HCT116 (cell line): ENCODE measurements at regions not wholly inside any gene's neighbourhood (a gene's known extent, or its start where the extent isn't known, plus 50 kb on each side); places are given as distances from the start of the nearest gene placed in this dataset.
A peak's percentile ranks its signal among the peaks of the same experiment; 100 is the strongest.

Source experiments
- ATAC-seq: fragments of 200-7000 bp; cut with Tn5 transposase; 2 replicates; pipeline ENCODE4 v1.9.1; 2020; ENCODE audit warnings: mild to moderate bottlenecking, moderate library complexity
- BruUV-seq: library from RNA; stranded (reverse); fragments of 400-500 nt; replicated peaks from 2 replicates; lab custom pipeline; 2021; lab: Mats Ljungman, UMichigan
- CTCF ChIA-PET: fragments of 300-600 bp; sonication (Branson Sonifier 250); formaldehyde crosslinking; loops from one replicate; lab custom pipeline; 2021; ENCODE audit warnings: antibody characterized with exemption; lab: Charles Lee
- POLR2A ChIA-PET: fragments of 300-600, 350-600 bp; sonication (Branson Sonifier 250); formaldehyde crosslinking; loops from one replicate; lab custom pipeline; 2021; ENCODE audit warnings: antibody characterized with exemption; lab: Charles Lee
- RAD21 ChIA-PET, 2 experiments: fragments of 300-600 bp; sonication (Branson Sonifier 250); formaldehyde crosslinking; loops; one replicate each; lab custom pipeline; 2023; ENCODE audit warnings: low total read pairs in 2 of 2; ENCODE audit not compliant: uncharacterized antibody in 2 of 2, unreplicated experiment in 2 of 2, low non-redundant PET in 1 of 2; lab: Charles Lee
- DNase-seq: peaks from one replicate; pipeline ENCODE4 v3.0.0-alpha.2; 2010; ENCODE audit warnings: low read depth, low spot score
- H2AFZ ChIP-seq: fragments of 200-600 bp; shearing (Covaris generic), sonication (generic); 2 replicates; pipeline ENCODE4 v1.6.1; 2017; ENCODE audit warnings: low read depth, mixed run types, mixed read lengths, antibody characterized with exemption, low read length; ENCODE audit not compliant: poor library complexity, severe bottlenecking
- H3K27ac ChIP-seq: 2 replicates; pipeline ENCODE4 v1.5.1; 2012; ENCODE audit warnings: low read depth, low read length
- H3K27me3 ChIP-seq: fragments of 200-600 bp; sonication (generic); 2 replicates; pipeline ENCODE4 v1.6.1; 2016; ENCODE audit warnings: mixed run types, low read length, mixed read lengths; ENCODE audit not compliant: insufficient read depth
- H3K36me3 ChIP-seq, 2 experiments: fragments of 200-500 bp in 1 of 2; fragments of 200-600 bp in 1 of 2; sonication (Bioruptor generic) in 1 of 2; sonication (generic) in 1 of 2; 2 replicates each; pipeline versions ENCODE4 v1.5.1 to v1.6.1; 2014 to 2016; ENCODE audit warnings: low read length in 2 of 2, inconsistent platforms in 1 of 2, mixed read lengths in 1 of 2, mixed run types in 1 of 2; ENCODE audit not compliant: insufficient read depth in 2 of 2, control insufficient read depth in 1 of 2
- H3K4me1 ChIP-seq, 2 experiments: fragments of 200-600 bp in 1 of 2; sonication (generic) in 1 of 2; 2 replicates each; pipeline versions ENCODE4 v1.5.1 to v1.6.1; 2012 to 2017; ENCODE audit warnings: low read length in 2 of 2, inconsistent platforms in 1 of 2, mild to moderate bottlenecking in 1 of 2, mixed read lengths in 1 of 2, mixed run types in 1 of 2, moderate library complexity in 1 of 2; ENCODE audit not compliant: insufficient read depth in 2 of 2, control insufficient read depth in 1 of 2
- H3K4me2 ChIP-seq: fragments of 200-600 bp; sonication (generic); 2 replicates; pipeline ENCODE4 v1.6.1; 2017; ENCODE audit warnings: mixed run types, low read length, mixed read lengths
- H3K4me3 ChIP-seq, 2 experiments: fragments of 200-600 bp in 1 of 2; sonication (generic) in 1 of 2; replicated peaks in 1 of 2; 2 replicates each; pipeline ENCODE4 v1.5.1; 2011 to 2016; ENCODE audit warnings: low read length in 2 of 2, control low read depth in 1 of 2, low read depth in 1 of 2, mild to moderate bottlenecking in 1 of 2, mixed read lengths in 1 of 2, mixed run types in 1 of 2
- H3K79me2 ChIP-seq: fragments of 200-600 bp; sonication (generic); 2 replicates; pipeline ENCODE4 v1.6.1; 2017; ENCODE audit warnings: mild to moderate bottlenecking, mixed run types, low read length, moderate library complexity, mixed read lengths; ENCODE audit not compliant: insufficient read depth
- H3K9ac ChIP-seq: fragments of 200-600 bp; sonication (generic); 2 replicates; pipeline ENCODE4 v1.6.1; 2016; ENCODE audit warnings: low read length, mixed read lengths
- H3K9me2 ChIP-seq: fragments of 200-600 bp; sonication (generic), shearing (Covaris generic); 2 replicates; pipeline ENCODE4 v1.6.1; 2017; ENCODE audit warnings: mixed run types, mild to moderate bottlenecking, moderate library complexity; ENCODE audit not compliant: insufficient read depth
- H3K9me3 ChIP-seq, 2 experiments: fragments of 200-500 bp in 1 of 2; fragments of 200-600 bp in 1 of 2; sonication (Bioruptor generic) in 1 of 2; sonication (generic) in 1 of 2; 2 replicates each; pipeline ENCODE4 v1.6.1; 2014 to 2017; ENCODE audit warnings: low read length in 2 of 2, mixed read lengths in 2 of 2, inconsistent platforms in 1 of 2, low read depth in 1 of 2, mild to moderate bottlenecking in 1 of 2, mixed run types in 1 of 2, moderate library complexity in 1 of 2; ENCODE audit not compliant: control insufficient read depth in 1 of 2, insufficient read depth in 1 of 2
- H4K20me1 ChIP-seq: fragments of 200-600 bp; sonication (generic), shearing (Covaris generic); 2 replicates; pipeline ENCODE4 v1.6.1; 2017; ENCODE audit warnings: mixed run types, mild to moderate bottlenecking, moderate library complexity; ENCODE audit not compliant: insufficient read depth
- ATF3 ChIP-seq: IDR thresholded peaks from 2 replicates; pipeline ENCODE4 v1.6.1; 2012
- CTCF ChIP-seq, 3 experiments: fragments of 200-600 bp in 1 of 3; sonication (generic) in 1 of 3; IDR thresholded peaks in 2 of 3; conservative IDR thresholded peaks in 1 of 3; 2 replicates each; pipeline ENCODE4 v1.5.1; 2012 to 2017; ENCODE audit warnings: low read depth in 2 of 3, low read length in 2 of 3, antibody characterized with exemption in 1 of 3, borderline replicate concordance in 1 of 3, control low read depth in 1 of 3, mild to moderate bottlenecking in 1 of 3, mixed read lengths in 1 of 3, mixed run types in 1 of 3, moderate library complexity in 1 of 3; ENCODE audit not compliant: insufficient read depth in 1 of 3
- ELF1 ChIP-seq: IDR thresholded peaks from 2 replicates; pipeline ENCODE4 v1.6.1; 2012; ENCODE audit warnings: low read depth, borderline replicate concordance
- FOSL1 ChIP-seq: IDR thresholded peaks from 2 replicates; pipeline ENCODE4 v1.6.1; 2012; ENCODE audit warnings: low read depth
- MAX ChIP-seq: IDR thresholded peaks from 2 replicates; pipeline ENCODE4 v1.6.1; 2012
- POLR2A ChIP-seq: IDR thresholded peaks from 2 replicates; pipeline ENCODE4 v1.7.0; 2011; ENCODE audit warnings: borderline replicate concordance; ENCODE audit not compliant: insufficient read depth, insufficient read length; ENCODE audit errors: extremely low read depth
- RAD21 ChIP-seq: IDR thresholded peaks from 2 replicates; pipeline ENCODE4 v1.6.1; 2012; ENCODE audit warnings: low read depth, mild to moderate bottlenecking
- SIN3A ChIP-seq: IDR thresholded peaks from 2 replicates; pipeline ENCODE4 v1.6.1; 2012; ENCODE audit warnings: low read depth
- intact Hi-C: fragments of 100-400 bp; cut with micrococcal nuclease; formaldehyde crosslinking; loops from 2 replicates; pipeline ENCODE4 v1.10.0; 2022

- intact Hi-C loops = no loop called here
- Histone ChIP-seq H3K79me2 (no peaks in the 10 kb centered on the region), H3K4me1 (no peaks in the 10 kb centered on the region), H3K9me3 (no peaks in the 10 kb centered on the region), H3K4me2 (no peak overlapping the region), H4K20me1 (no peaks in the 10 kb centered on the region), H3K9ac (no peak overlapping the region), H3K36me3 (no peaks in the 10 kb centered on the region)
- BruUV-seq = no TSS peak
- RAD21 ChIA-PET = interaction anchor here in 1 of 2 experiments (1.0 kb wide), 1 partner anchor 84 kb away, joined by 3 read pairs; no protein-coding TSS in a partner anchor
- TF ChIP-seq RAD21 (peak; percentile 44), CTCF (IDR thresholded peaks at IDR 0.05 in 2 of 3, conservative IDR thresholded peaks at IDR 0.05 in 1 of 3; ENCODE audit: borderline replicate concordance in 1 of 3, insufficient read depth in 1 of 3, low read depth in 2 of 3, low read length in 2 of 3) (peak in 2 of 3 experiments; percentile 3 to 14; a peak in 1 of 6 replicates), SIN3A (no peak), MAX (no peak), ATF3 (no peak)
- TF ChIP-seq, all 23 proteins: peak for 2
- Histone ChIP-seq H2AFZ (no peak overlapping the region), H3K9me2 (no peaks in the 10 kb centered on the region), H3K27ac (no peak overlapping the region), H3K4me3 (no peak overlapping the region), H3K27me3 (no peaks in the 10 kb centered on the region)
- DNase-seq (no peak), ATAC-seq (no peak)
- ChIA-PET POLR2A (no interaction called here), CTCF (interaction anchor here (1.0 to 1.5 kb wide), 2 partner anchors 85 to 137 kb away, joined by 3 read pairs; no protein-coding TSS in a partner anchor)
Measured at GRCh38 chr3:17979252-17979651, 236.8 kb upstream of the TBC1D5 start.

- ATAC-seq (peak; percentile 42; the same call in 1 of the 2 replicates), DNase-seq (no peak)
- H3K4me1 ChIP-seq = no peaks in the 10 kb centered on the region
- intact Hi-C loops = no loop called here
- no peaks in the 10 kb centered on the region for H3K9me3 ChIP-seq
- no peak overlapping the region for H3K9ac ChIP-seq
- H4K20me1 ChIP-seq = no peaks in the 10 kb centered on the region
- H3K4me2 ChIP-seq = no peak overlapping the region
- ChIA-PET POLR2A (no interaction called here), RAD21 (no interaction called here), CTCF (no interaction called here)
- no TSS peak for BruUV-seq
- TF ChIP-seq POLR2A (no peak), ELF1 (no peak), CTCF (IDR thresholded peaks at IDR 0.05 in 2 of 3, conservative IDR thresholded peaks at IDR 0.05 in 1 of 3; ENCODE audit: borderline replicate concordance in 1 of 3, insufficient read depth in 1 of 3, low read depth in 2 of 3, low read length in 2 of 3) (peak in 1 of 3 experiments; percentile 18; a peak in 1 of 6 replicates), ATF3 (no peak), FOSL1 (no peak), RAD21 (peak; percentile 13; the same call in 1 of the 2 replicates)
- no peaks in the 10 kb centered on the region for H3K9me2 ChIP-seq
- no peaks in the 10 kb centered on the region for H3K36me3 ChIP-seq
- H3K27me3 ChIP-seq = no peaks in the 10 kb centered on the region
- no peaks in the 10 kb centered on the region for H3K79me2 ChIP-seq
- no peak overlapping the region for H3K4me3 ChIP-seq
- H2AFZ ChIP-seq = no peak overlapping the region
- H3K27ac ChIP-seq = no peak overlapping the region
Measured at GRCh38 chr3:17974206-17974841, 231.9 kb upstream of the TBC1D5 start.
